Esophagus squamous epithelium (tissue), 5 donors: ENCODE measurements at regions not wholly inside any gene's neighbourhood (a gene's known extent, or its start where the extent isn't known, plus 50 kb on each side); places are given as distances from the start of the nearest gene placed in this dataset.

Source experiments
- DNase-seq: peaks from one replicate; lab custom pipeline; 2025; lab: John Stamatoyannopoulos, UW
- H3K27ac ChIP-seq, 4 donors: fragments of 200-600 bp; sonication (generic); one replicate each; pipeline ENCODE4 v1.5.1; 2016 to 2019; ENCODE audit warnings: mild to moderate bottlenecking in 1 of 4
- H3K27me3 ChIP-seq, 4 donors: fragments of 200-600 bp; sonication (generic); 1 replicate in 3 of 4; 2 replicates in 1 of 4; pipeline versions ENCODE4 v1.5.1 to v1.6.0; 2017 to 2021; ENCODE audit warnings: antibody characterized with exemption in 1 of 4
- H3K36me3 ChIP-seq, 3 donors: fragments of 200-600 bp; sonication (generic); one replicate each; pipeline ENCODE4 v1.5.1; 2016 to 2019
- H3K4me1 ChIP-seq, 3 donors: fragments of 200-600 bp; sonication (generic); one replicate each; pipeline ENCODE4 v1.5.1; 2017 to 2019
- H3K4me3 ChIP-seq, 4 donors: fragments of 200-600 bp; sonication (generic); 1 replicate in 3 of 4; 2 replicates in 1 of 4; pipeline ENCODE4 v1.5.1; 2016 to 2019; ENCODE audit warnings: mild to moderate bottlenecking in 2 of 4, moderate library complexity in 1 of 4
- H3K9me3 ChIP-seq, 3 donors: fragments of 200-600 bp; sonication (generic); one replicate each; pipeline ENCODE4 v1.5.1; 2016 to 2019
- CTCF ChIP-seq, 6 experiments: fragments of 450-650 bp in 4 of 6; fragments of 200-600 bp in 2 of 6; sonication (generic) in 2 of 6; IDR thresholded peaks; one replicate each; pipeline ENCODE4 v1.5.1; 2016 to 2019; ENCODE audit warnings: antibody characterized with exemption in 6 of 6, mild to moderate bottlenecking in 4 of 6, moderate library complexity in 4 of 6
- POLR2A ChIP-seq, 4 donors: fragments of 450-650 bp; IDR thresholded peaks; one replicate each; pipeline ENCODE4 v1.6.1; 2017; ENCODE audit warnings: antibody characterized with exemption in 4 of 4, mild to moderate bottlenecking in 4 of 4, moderate library complexity in 3 of 4
- WGBS, 2 donors: methylation state at CpG; one replicate each; pipeline ENCODE4 v1.1.5; 2018; 5-methylcytosine and 5-hydroxymethylcytosine counted together
- intact Hi-C: fragments of 100-400 bp; cut with DNase I; formaldehyde crosslinking; loops from one replicate; pipeline ENCODE4 v1.15.0; 2022
- donor health status: DM: yes; HTN: yes; CAD: no.

- Histone ChIP-seq H3K27me3 (peaks cover 0 to 35% (median 0%) of the 10 kb centered on the region in 4 donors), H3K4me1 (no peaks in the 10 kb centered on the region), H3K4me3 (no peak overlapping the region), H3K9me3 (no peaks in the 10 kb centered on the region), H3K27ac (no peak overlapping the region), H3K36me3 (no peaks in the 10 kb centered on the region)
- 61 to 67% methylated on average over 3 of the region's 3 CpGs for WGBS, 2 donors
- TF ChIP-seq CTCF (IDR thresholded peaks at IDR 0.05) (no peak), POLR2A (IDR thresholded peaks at IDR 0.05) (no peak)
- DNase-seq, result no peak
- intact Hi-C loops, result no loop called here
Observed at GRCh38 chr14:101451166-101451565, 110.1 kb upstream of the DIO3 start.

- Histone ChIP-seq H3K27ac (no peak overlapping the region), H3K9me3 (no peaks in the 10 kb centered on the region), H3K36me3 (no peaks in the 10 kb centered on the region), H3K4me3 (no peak overlapping the region), H3K27me3 (peaks cover 4 to 48% (median 8%) of the 10 kb centered on the region in 4 donors), H3K4me1 (peaks cover 0 to 9% (median 3%) of the 10 kb centered on the region in 3 donors)
- TF ChIP-seq CTCF (IDR thresholded peaks at IDR 0.05), result no peak
- TF ChIP-seq POLR2A (IDR thresholded peaks at IDR 0.05), result no peak
- WGBS, 2 donors, result 36 to 57% methylated on average over 7 of the region's 7 CpGs
- intact Hi-C loops, result no loop called here
- DNase-seq, result no peak
Observed at GRCh38 chr14:101453225-101453624, 108.1 kb upstream of the DIO3 start.

GRCh38 chr14:101454229-101454628, 107.1 kb upstream of the DIO3 start:
- Histone ChIP-seq H3K27ac (no peak overlapping the region), H3K4me3 (no peak overlapping the region), H3K36me3 (no peaks in the 10 kb centered on the region), H3K4me1 (peaks cover 8 to 19% (median 9%) of the 10 kb centered on the region in 3 donors), H3K9me3 (no peaks in the 10 kb centered on the region), H3K27me3 (peaks cover 7 to 58% (median 16%) of the 10 kb centered on the region in 4 donors)
- intact Hi-C loops, result no loop called here
- DNase-seq, result no peak
- 50 to 69% methylated on average over 4 of the region's 4 CpGs for WGBS, 2 donors
- no peak for TF ChIP-seq CTCF (IDR thresholded peaks at IDR 0.05)
- TF ChIP-seq POLR2A (IDR thresholded peaks at IDR 0.05), result no peak

GRCh38 chr14:101456246-101457175, 104.8 kb upstream of the DIO3 start:
- H3K4me1 ChIP-seq, result peaks cover 8 to 23% (median 11%) of the 10 kb centered on the region in 3 donors

More at GRCh38 chr14:101456246-101457175, 104.8 kb upstream of the DIO3 start:
- intact Hi-C loops, result no loop called here
- Histone ChIP-seq H3K9me3 (no peaks in the 10 kb centered on the region), H3K27ac (no peak overlapping the region), H3K27me3 (peaks cover 11 to 81% (median 19%) of the 10 kb centered on the region in 4 donors), H3K36me3 (no peaks in the 10 kb centered on the region), H3K4me3 (no peak overlapping the region)
- TF ChIP-seq POLR2A (IDR thresholded peaks at IDR 0.05) (no peak), CTCF (IDR thresholded peaks at IDR 0.05) (no peak)
- WGBS, 2 donors, result 26 to 43% methylated on average over 28 to 30 of the region's 32 CpGs
- no peak for DNase-seq
